ENCODE measurements at regions not wholly inside any gene's neighbourhood (a gene's known extent, or its start where the extent isn't known, plus 50 kb on each side); places are given as distances from the start of the nearest gene placed in this dataset.

DNA sequence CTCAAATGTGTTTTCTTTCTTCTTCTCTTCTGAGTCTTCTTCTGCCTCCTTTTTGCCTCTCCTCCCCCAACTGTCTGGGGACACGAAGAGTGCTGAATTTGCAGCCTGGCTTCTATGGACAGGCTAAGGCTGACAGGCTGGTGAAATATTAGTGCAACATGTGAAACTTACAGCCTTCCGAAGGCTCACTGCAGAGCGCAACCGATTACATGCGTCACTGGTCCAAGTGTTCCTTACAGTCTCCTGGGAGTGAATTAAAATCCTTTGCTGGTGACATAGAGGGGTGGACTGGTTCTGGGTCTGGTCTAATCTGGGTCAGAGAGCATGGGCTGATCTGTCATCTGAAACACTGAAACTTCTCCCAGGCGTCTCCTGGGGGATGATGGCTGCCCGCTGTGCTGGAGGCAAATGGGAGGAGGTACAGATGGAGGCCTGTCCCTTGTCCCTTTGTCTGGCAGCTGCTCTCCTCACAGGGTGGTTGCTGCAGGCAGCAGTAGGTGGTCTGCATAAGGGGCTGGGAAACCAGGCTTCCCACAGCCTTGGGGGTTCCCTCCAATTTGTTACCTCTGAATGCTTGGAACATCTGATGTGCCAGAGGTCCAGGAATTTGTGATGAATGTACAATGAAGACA lies 143.8 kb upstream of the BMPER start:
- Histone ChIP-seq H3K4me3 (no peak overlapping the region), H3K36me3 (no peaks in the 10 kb centered on the region), H3K27ac (no peak overlapping the region), H3K4me1 (no peaks in the 10 kb centered on the region), H3K9me3 (no peaks in the 10 kb centered on the region), H3K27me3 (no peaks in the 10 kb centered on the region)
- no peak for DNase-seq
- intact Hi-C loops (cut with DNase I; ENCODE audit: low total_unique reads), result loop anchor here (5.0 kb wide), 1 partner anchor 131 kb away; no protein-coding TSS in a partner anchor
- TF ChIP-seq POLR2A (IDR thresholded peaks at IDR 0.05), result no peak
- TF ChIP-seq, protein P1, sequence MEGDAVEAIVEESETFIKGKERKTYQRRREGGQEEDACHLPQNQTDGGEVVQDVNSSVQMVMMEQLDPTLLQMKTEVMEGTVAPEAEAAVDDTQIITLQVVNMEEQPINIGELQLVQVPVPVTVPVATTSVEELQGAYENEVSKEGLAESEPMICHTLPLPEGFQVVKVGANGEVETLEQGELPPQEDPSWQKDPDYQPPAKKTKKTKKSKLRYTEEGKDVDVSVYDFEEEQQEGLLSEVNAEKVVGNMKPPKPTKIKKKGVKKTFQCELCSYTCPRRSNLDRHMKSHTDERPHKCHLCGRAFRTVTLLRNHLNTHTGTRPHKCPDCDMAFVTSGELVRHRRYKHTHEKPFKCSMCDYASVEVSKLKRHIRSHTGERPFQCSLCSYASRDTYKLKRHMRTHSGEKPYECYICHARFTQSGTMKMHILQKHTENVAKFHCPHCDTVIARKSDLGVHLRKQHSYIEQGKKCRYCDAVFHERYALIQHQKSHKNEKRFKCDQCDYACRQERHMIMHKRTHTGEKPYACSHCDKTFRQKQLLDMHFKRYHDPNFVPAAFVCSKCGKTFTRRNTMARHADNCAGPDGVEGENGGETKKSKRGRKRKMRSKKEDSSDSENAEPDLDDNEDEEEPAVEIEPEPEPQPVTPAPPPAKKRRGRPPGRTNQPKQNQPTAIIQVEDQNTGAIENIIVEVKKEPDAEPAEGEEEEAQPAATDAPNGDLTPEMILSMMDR (IDR thresholded peaks at IDR 0.05), result no peak

DNA sequence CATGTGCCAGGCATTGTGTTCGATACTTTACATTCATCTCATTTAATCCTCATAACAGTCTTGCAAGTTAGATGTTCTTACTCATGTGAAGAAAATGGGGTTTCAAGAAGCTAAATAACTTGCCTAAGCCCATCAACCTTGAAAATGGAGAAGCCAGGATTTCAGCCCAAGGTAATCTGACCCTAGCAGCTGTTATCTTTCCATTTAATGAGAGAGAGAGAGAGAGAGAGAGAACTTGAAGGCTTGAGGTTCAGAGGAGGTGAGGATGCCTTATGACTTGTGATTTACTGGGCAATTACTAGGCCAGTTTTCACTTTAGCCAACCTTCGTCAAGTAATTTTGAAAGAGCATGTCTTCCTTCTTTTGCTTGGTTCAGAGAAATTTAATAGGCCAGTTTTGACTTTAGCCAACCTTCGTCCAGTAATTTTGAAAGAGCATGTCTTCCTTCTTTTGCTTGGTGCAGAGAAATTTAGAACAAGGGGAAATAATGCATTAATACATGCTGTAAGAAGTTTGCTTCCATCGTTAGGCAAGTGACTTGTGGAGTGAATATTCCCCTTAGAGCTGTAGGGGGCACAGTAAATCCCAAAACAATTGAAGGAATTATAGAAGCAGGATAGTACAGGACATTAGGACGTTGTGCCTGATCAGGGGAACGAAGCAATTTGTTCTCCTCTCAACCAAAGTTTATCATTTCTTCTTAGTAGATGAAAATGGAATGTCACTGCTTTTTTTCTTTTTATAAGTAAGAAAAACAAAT lies 143.0 kb upstream of the BMPER start:
- no peak overlapping the region for H3K27ac ChIP-seq
- intact Hi-C loops (cut with DNase I; ENCODE audit: low total_unique reads), result loop anchor here (5.0 kb wide), 1 partner anchor 130 kb away; no protein-coding TSS in a partner anchor
- no peaks in the 10 kb centered on the region for H3K9me3 ChIP-seq
- no peaks in the 10 kb centered on the region for H3K4me1 ChIP-seq
- no peak for DNase-seq
- H3K27me3 ChIP-seq, result no peaks in the 10 kb centered on the region
- H3K4me3 ChIP-seq, result no peak overlapping the region
- H3K36me3 ChIP-seq, result no peaks in the 10 kb centered on the region
- TF ChIP-seq, protein P1 (IDR thresholded peaks at IDR 0.05), result no peak
- no peak for TF ChIP-seq POLR2A (IDR thresholded peaks at IDR 0.05)

DNA sequence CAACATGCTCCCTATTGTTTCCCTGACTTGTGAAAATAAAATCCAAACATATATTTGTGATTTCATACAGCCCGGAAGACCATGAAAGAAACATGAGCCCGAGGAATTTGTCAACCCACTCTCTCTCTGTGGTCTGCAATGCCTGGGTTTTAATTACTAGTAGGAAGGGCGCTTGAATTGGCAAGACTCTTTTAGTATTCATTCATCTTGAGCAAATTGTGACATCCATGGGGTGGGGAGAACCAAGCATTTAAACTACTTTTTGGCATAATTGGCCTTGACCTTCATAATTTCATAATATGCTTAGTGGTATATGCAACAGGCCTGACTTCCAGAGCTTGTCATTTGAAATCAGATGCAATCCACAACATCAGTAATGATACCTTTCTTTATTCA lies 142.4 kb upstream of the BMPER start:
- no peaks in the 10 kb centered on the region for H3K36me3 ChIP-seq
- H3K27ac ChIP-seq, result no peak overlapping the region
- no peaks in the 10 kb centered on the region for H3K4me1 ChIP-seq
- no peaks in the 10 kb centered on the region for H3K27me3 ChIP-seq
- DNase-seq, result no peak
- intact Hi-C loops (cut with DNase I; ENCODE audit: low total_unique reads), result loop anchor here (5.0 kb wide), 1 partner anchor 129 kb away; no protein-coding TSS in a partner anchor
- no peaks in the 10 kb centered on the region for H3K9me3 ChIP-seq
- no peak overlapping the region for H3K4me3 ChIP-seq
- TF ChIP-seq, protein P1 (IDR thresholded peaks at IDR 0.05), result no peak
- no peak for TF ChIP-seq POLR2A (IDR thresholded peaks at IDR 0.05)

DNA sequence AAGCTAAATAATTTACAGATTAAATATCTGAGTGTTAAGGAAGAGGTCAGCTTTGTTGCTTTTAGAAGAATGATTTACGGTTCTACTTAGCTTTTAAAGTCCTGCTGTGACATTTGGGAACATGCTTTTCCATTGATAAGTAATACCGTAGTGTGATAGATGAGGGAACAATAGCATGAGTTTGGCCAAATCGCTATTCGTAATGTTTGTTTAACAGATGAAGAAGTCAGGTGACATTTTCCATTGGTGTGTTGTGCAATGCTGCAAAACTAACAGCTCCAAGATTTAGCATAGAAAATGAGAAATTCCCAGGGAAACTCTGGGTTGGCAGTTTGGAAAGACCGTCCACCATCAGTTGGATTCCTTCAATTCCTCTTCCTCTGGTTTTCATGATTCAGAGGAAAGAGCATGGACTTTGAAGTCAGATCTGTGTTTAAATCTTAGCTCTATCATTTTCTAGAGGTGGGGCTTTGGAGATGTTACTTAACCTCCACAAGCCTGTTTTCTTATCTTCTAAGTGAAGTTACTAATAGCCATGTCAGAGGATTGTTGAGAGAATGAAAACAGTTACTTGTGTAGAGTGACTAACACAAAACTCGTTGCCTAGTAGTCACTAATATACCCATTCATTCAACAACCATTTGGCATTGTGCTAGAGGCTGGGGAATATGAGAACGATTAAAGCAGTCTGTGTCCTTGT lies 140.4 kb upstream of the BMPER start:
- Histone ChIP-seq H3K4me1 (no peaks in the 10 kb centered on the region), H3K4me3 (no peak overlapping the region), H3K9me3 (no peaks in the 10 kb centered on the region), H3K27me3 (no peaks in the 10 kb centered on the region), H3K27ac (no peak overlapping the region), H3K36me3 (no peaks in the 10 kb centered on the region)
- TF ChIP-seq, protein P1 (IDR thresholded peaks at IDR 0.05), result no peak
- TF ChIP-seq POLR2A (IDR thresholded peaks at IDR 0.05), result no peak
- intact Hi-C loops (cut with DNase I; ENCODE audit: low total_unique reads), result loop anchor here (5.0 kb wide), 1 partner anchor 127 kb away; no protein-coding TSS in a partner anchor
- DNase-seq, result no peak

DNA sequence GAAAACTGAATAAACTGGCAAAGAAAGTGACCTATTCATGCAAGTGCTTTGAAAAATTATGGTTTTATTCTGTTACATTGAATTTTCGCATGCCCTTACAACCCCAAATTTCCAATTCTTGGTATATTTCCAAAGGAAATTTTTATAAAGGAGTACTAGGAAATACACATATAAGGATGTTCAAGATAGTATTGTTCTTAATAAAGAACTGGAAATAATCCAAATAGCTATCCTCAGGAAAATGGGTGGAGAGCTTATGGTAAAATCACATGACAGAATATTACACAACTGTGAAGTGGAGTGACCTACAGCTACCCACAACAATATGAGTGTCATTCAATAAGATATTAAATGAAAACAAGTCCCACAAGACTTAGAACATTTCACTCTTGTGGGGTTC lies 138.9 kb upstream of the BMPER start:
- H3K9me3 ChIP-seq, result no peaks in the 10 kb centered on the region
- H3K4me1 ChIP-seq, result no peaks in the 10 kb centered on the region
- DNase-seq, result no peak
- TF ChIP-seq, protein P1 (IDR thresholded peaks at IDR 0.05), result no peak
- no peak for TF ChIP-seq POLR2A (IDR thresholded peaks at IDR 0.05)
- H3K27me3 ChIP-seq, result no peaks in the 10 kb centered on the region
- H3K36me3 ChIP-seq, result no peaks in the 10 kb centered on the region
- intact Hi-C loops (cut with DNase I; ENCODE audit: low total_unique reads), result no loop called here
- no peak overlapping the region for H3K27ac ChIP-seq
- no peak overlapping the region for H3K4me3 ChIP-seq
